Psoas muscle (tissue), 7 donors: ENCODE measurements at regions not wholly inside any gene's neighbourhood (a gene's known extent, or its start where the extent isn't known, plus 50 kb on each side); places are given as distances from the start of the nearest gene placed in this dataset.

Experiments
- ATAC-seq, 4 donors: fragments of 200-7000 bp; cut with Tn5 transposase; one replicate each; pipeline ENCODE4 v1.9.1; 2020; ENCODE audit warnings: moderate library complexity in 3 of 4, mild to moderate bottlenecking in 2 of 4
- DNase-seq, 2 donors: peaks; one replicate each; pipeline ENCODE4 v3.0.0-alpha.2; 2020
- H3K27ac ChIP-seq: fragments of 200-600 bp; one replicate; pipeline ENCODE4 v1.8.0; 2022
- H3K27me3 ChIP-seq, 3 donors: fragments of 200-600 bp in 1 of 3; one replicate each; pipeline versions ENCODE4 v1.6.1 to v1.8.0; 2013 to 2022; ENCODE audit warnings: low read length in 2 of 3, mild to moderate bottlenecking in 2 of 3, moderate library complexity in 1 of 3; ENCODE audit not compliant: insufficient read depth in 3 of 3
- H3K36me3 ChIP-seq, 2 donors: fragments of 200-600 bp in 1 of 2; one replicate each; pipeline versions ENCODE4 v1.6.1 to v1.8.0; 2013 to 2022; ENCODE audit warnings: low read depth in 1 of 2, mild to moderate bottlenecking in 1 of 2, moderate library complexity in 1 of 2; ENCODE audit not compliant: insufficient read depth in 1 of 2
- H3K4me1 ChIP-seq: fragments of 200-600 bp; one replicate; pipeline ENCODE4 v1.8.0; 2022
- H3K4me3 ChIP-seq: fragments of 200-600 bp; one replicate; pipeline ENCODE4 v1.8.0; 2022; ENCODE audit warnings: mild to moderate bottlenecking
- H3K9me3 ChIP-seq: fragments of 200-600 bp; one replicate; pipeline ENCODE4 v1.8.0; 2022
- WGBS, 3 donors: extraction: QIAGEN DNeasy Blood & Tissue Kit; methylation state at CpG; one replicate each; pipeline versions ENCODE4 v1.1.6 to v1.1.7; 2013; 5-methylcytosine and 5-hydroxymethylcytosine counted together
- intact Hi-C, 2 donors: fragments of 100-400 bp; cut with DNase I; formaldehyde crosslinking; loops; one replicate each; pipeline versions ENCODE4 v1.11.0 to v1.14.2; 2022
- TF ChIP-seq, protein P1 (sequence below): fragments of 200-600 bp; IDR thresholded peaks from one replicate; pipeline ENCODE4 v1.8.0; 2022; ENCODE audit warnings: antibody characterized with exemption
- donor health status: healthy with polysubstance abuse.
- donor health status: DM: no; HTN: no; CAD: no; lungs with moderate emphysema.
- donor health status: Bipolar disorder and iron deficiency.
- donor health status: healthy.
- donor health status: DM: yes; HTN: yes; CAD: no.
- donor health status: DM: no; HTN: no; CAD: no.
- donor health status: DM: yes; HTN: yes; CAD: no.

DNA sequence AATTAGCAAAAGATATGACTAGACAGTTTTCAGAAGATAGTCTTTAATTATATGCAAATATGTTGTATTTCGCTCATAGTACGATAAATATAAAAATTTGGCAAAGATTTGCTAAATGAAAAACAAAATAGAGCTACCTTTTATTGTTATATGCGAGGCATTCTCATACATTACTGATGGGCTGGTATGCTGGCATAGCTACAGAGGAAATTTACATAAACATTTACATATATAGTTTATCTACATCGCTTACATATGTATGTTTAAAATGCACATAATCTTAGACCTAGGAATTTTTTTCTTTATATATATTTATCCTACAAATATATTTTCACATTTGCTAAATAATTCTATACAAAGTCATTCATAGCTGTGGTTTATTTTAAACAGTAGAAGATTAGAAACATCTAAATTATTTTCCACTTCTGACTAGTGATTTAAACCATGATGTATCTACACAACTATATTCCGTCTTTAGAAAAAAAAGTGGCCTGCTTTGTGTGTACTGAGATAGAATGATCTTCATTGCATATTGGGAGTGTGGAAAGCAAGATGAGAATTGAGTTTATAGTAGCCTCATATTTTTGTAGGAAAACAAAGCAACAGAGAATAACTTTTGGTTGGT is 1345.0 kb upstream of the SLC10A2 start:
- TF ChIP-seq, protein P1, sequence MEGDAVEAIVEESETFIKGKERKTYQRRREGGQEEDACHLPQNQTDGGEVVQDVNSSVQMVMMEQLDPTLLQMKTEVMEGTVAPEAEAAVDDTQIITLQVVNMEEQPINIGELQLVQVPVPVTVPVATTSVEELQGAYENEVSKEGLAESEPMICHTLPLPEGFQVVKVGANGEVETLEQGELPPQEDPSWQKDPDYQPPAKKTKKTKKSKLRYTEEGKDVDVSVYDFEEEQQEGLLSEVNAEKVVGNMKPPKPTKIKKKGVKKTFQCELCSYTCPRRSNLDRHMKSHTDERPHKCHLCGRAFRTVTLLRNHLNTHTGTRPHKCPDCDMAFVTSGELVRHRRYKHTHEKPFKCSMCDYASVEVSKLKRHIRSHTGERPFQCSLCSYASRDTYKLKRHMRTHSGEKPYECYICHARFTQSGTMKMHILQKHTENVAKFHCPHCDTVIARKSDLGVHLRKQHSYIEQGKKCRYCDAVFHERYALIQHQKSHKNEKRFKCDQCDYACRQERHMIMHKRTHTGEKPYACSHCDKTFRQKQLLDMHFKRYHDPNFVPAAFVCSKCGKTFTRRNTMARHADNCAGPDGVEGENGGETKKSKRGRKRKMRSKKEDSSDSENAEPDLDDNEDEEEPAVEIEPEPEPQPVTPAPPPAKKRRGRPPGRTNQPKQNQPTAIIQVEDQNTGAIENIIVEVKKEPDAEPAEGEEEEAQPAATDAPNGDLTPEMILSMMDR, result no peak
- 91 to 94% (median 93%) methylated on average over 5 of the region's 5 CpGs for WGBS, 3 donors
- intact Hi-C loops, result no loop called here
- Histone ChIP-seq H3K36me3 (no peaks in the 10 kb centered on the region), H3K4me1 (no peaks in the 10 kb centered on the region), H3K27me3 (no peaks in the 10 kb centered on the region), H3K27ac (no peak overlapping the region), H3K4me3 (no peak overlapping the region), H3K9me3 (no peaks in the 10 kb centered on the region)
- ATAC-seq (no peak), DNase-seq (no peak)

DNA sequence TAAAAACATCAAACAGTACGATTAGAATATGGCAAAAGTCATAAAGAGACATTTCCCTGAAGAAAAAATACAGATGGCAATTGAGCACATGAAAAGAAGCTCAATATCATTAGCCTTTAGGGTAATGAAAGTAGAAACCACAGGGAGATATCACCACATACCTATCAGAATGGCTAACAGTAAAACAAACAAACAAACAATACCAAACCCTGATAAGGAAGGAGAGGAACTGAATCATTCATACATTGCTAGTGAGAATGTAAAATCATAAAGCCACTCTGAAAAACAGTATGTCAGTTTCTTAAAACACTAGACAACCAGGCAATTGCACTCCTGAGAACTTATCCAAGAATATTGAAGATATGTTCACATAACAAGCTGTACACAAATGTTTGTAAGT is 1342.5 kb upstream of the SLC10A2 start:
- TF ChIP-seq, protein P1, result no peak
- Histone ChIP-seq H3K4me3 (no peak overlapping the region), H3K27ac (no peak overlapping the region), H3K4me1 (no peaks in the 10 kb centered on the region), H3K9me3 (no peaks in the 10 kb centered on the region), H3K36me3 (no peaks in the 10 kb centered on the region), H3K27me3 (no peaks in the 10 kb centered on the region)
- intact Hi-C loops, result no loop called here
- ATAC-seq (no peak), DNase-seq (no peak)
- WGBS, 3 donors, result 73 to 75% (median 74%) methylated on average over 1 of the region's 1 CpG

GRCh38 chr13:104404325-104404724 is 1338.1 kb upstream of the SLC10A2 start:
- H3K4me1 ChIP-seq, result no peaks in the 10 kb centered on the region
- WGBS, 3 donors, result 47 to 60% (median 49%) methylated on average over 2 of the region's 2 CpGs
- no peaks in the 10 kb centered on the region for H3K36me3 ChIP-seq
- DNase-seq (no peak), ATAC-seq (no peak)
- no peaks in the 10 kb centered on the region for H3K9me3 ChIP-seq
- no peak overlapping the region for H3K4me3 ChIP-seq
- H3K27ac ChIP-seq, result no peak overlapping the region
- intact Hi-C loops, result no loop called here
- no peaks in the 10 kb centered on the region for H3K27me3 ChIP-seq
- TF ChIP-seq, protein P1, result no peak

DNA sequence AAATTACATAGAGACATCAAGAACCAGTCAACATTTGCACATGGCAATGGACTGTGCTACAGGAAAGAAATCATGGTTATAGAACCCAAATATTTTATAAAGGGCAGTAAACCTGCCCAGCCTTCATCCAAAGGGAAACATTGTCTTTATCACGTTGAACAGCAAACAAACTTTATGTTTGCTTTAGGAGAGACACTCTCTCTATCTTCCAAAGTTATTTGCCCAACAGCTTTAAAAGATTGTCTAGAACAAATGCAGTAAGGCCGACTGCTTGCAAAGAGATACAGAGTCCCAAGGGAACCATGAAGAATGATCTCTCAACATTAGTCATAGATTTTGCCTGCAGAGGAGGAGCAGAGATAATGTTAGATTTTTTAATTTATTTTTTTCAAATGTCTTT is 1323.5 kb upstream of the SLC10A2 start:
- no peak for ATAC-seq
- intact Hi-C loops, result no loop called here
- TF ChIP-seq, protein P1, result no peak
- H3K4me1 ChIP-seq, result no peaks in the 10 kb centered on the region
- H3K4me3 ChIP-seq, result no peak overlapping the region
- DNase-seq, result no peak
- H3K36me3 ChIP-seq, result no peaks in the 10 kb centered on the region
- WGBS, 3 donors, result 39 to 46% (median 40%) methylated on average over 2 of the region's 2 CpGs
- no peaks in the 10 kb centered on the region for H3K27me3 ChIP-seq
- H3K9me3 ChIP-seq, result no peaks in the 10 kb centered on the region
- no peak overlapping the region for H3K27ac ChIP-seq

- WGBS, 3 donors, result 60 to 65% (median 64%) methylated on average over 3 of the region's 3 CpGs
- H3K27me3 ChIP-seq, result no peaks in the 10 kb centered on the region
- H3K4me3 ChIP-seq, result no peak overlapping the region
- no peaks in the 10 kb centered on the region for H3K4me1 ChIP-seq
- DNase-seq (no peak), ATAC-seq (no peak)
- TF ChIP-seq, protein P1, result no peak
- no peaks in the 10 kb centered on the region for H3K9me3 ChIP-seq
- H3K36me3 ChIP-seq, result no peaks in the 10 kb centered on the region
- intact Hi-C loops, result no loop called here
- H3K27ac ChIP-seq, result no peak overlapping the region
These were observed 1321.3 kb upstream of the SLC10A2 start for GRCh38 chr13:104387510-104387909.
